Ishikawa (cell line): ENCODE measurements at regions not wholly inside any gene's neighbourhood (a gene's known extent, or its start where the extent isn't known, plus 50 kb on each side); places are given as distances from the start of the nearest gene placed in this dataset.

ENCODE experiments used
- CEBPB ChIP-seq: IDR thresholded peaks from 2 replicates; pipeline ENCODE4 v1.6.1; 2012
- EGR1 ChIP-seq: IDR thresholded peaks from 2 replicates; pipeline ENCODE4 v1.6.1; 2012
- EP300 ChIP-seq: IDR thresholded peaks from 2 replicates; pipeline ENCODE4 v1.6.1; 2012; ENCODE audit warnings: borderline replicate concordance
- FOXM1 ChIP-seq: IDR thresholded peaks from 2 replicates; pipeline ENCODE4 v1.6.1; 2012; ENCODE audit warnings: low read depth, borderline replicate concordance
- RAD21 ChIP-seq: IDR thresholded peaks from 2 replicates; pipeline ENCODE4 v1.6.1; 2012; ENCODE audit warnings: low read depth
- REST ChIP-seq: IDR thresholded peaks from 2 replicates; pipeline ENCODE4 v1.6.1; 2012; ENCODE audit warnings: low read depth, mild to moderate bottlenecking
- TAF1 ChIP-seq: IDR thresholded peaks from 2 replicates; pipeline ENCODE4 v1.6.1; 2012; ENCODE audit warnings: low read depth, mild to moderate bottlenecking
- TCF12 ChIP-seq: IDR thresholded peaks from 2 replicates; pipeline ENCODE4 v1.6.1; 2012; ENCODE audit warnings: low read depth
- TEAD4 ChIP-seq: IDR thresholded peaks from 2 replicates; pipeline ENCODE4 v1.6.1; 2012
- YY1 ChIP-seq: IDR thresholded peaks from 2 replicates; pipeline ENCODE4 v1.6.1; 2012; ENCODE audit warnings: low read depth
- ZBTB7A ChIP-seq: IDR thresholded peaks from 2 replicates; pipeline ENCODE4 v1.6.1; 2012; ENCODE audit warnings: low read depth

DNA sequence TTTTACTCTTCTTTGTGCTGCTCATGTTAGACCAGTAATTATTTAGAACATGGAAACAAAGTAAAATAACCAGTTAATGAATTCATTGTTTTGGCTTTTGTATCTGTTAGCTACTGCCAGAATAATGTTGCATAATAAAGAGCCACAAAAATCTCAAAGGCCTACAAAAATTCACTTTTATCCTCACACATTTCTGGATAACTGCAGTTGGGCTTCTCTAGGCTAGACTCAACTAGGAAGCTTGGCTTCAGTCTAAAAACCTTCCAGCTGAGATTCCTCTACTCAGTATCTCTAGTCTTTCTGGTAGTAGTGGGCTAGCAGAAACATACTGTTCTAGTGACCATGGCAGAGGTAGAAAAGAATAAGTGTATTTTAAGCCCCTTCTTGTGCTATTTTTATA lies 73.0 kb downstream of the FAT4 start:
- TF ChIP-seq REST (no peak), TCF12 (no peak), EGR1 (no peak), RAD21 (no peak), YY1 (no peak), TEAD4 (no peak), CEBPB (no peak), FOXM1 (no peak), ZBTB7A (no peak), EP300 (no peak), TAF1 (no peak)
